ENCODE measurements at regions not wholly inside any gene's neighbourhood (a gene's known extent, or its start where the extent isn't known, plus 50 kb on each side); places are given as distances from the start of the nearest gene placed in this dataset.

GRCh38 chr16:86205521-86206245, 304.6 kb upstream of the FOXF1 start:
- TF ChIP-seq POLR2A (IDR thresholded peaks at IDR 0.05) (no peak), CTCF (IDR thresholded peaks at IDR 0.05) (no peak)
